ENCODE measurements at regions not wholly inside any gene's neighbourhood (a gene's known extent, or its start where the extent isn't known, plus 50 kb on each side); places are given as distances from the start of the nearest gene placed in this dataset.

- Histone ChIP-seq H3K9ac (ENCODE audit: insufficient read depth, low read length, poor library complexity, severe bottlenecking) (no peak overlapping the region), H3K27me3 (ENCODE audit: control insufficient read depth in 2 of 2, insufficient read depth in 2 of 2, low read length in 2 of 2) (no peaks in the 10 kb centered on the region), H3K36me3 (replicated peaks in 1 of 2; ENCODE audit: control insufficient read depth in 1 of 2, insufficient read depth in 2 of 2, low read length in 2 of 2) (no peaks in the 10 kb centered on the region), H2AFZ (ENCODE audit: insufficient read depth, low read depth, low read length, poor library complexity, severe bottlenecking) (no peak overlapping the region), H3K9me3 (replicated peaks in 1 of 2; ENCODE audit: control insufficient read depth in 1 of 2, insufficient read depth in 1 of 2, low read length in 2 of 2) (no peaks in the 10 kb centered on the region), H3K4me3 (replicated peaks in 1 of 3; ENCODE audit: low read depth in 2 of 3, low read length in 3 of 3) (no peak overlapping the region), H3K4me1 (ENCODE audit: control insufficient read depth in 1 of 2, insufficient read depth in 2 of 2, low read length in 2 of 2) (no peaks in the 10 kb centered on the region), H3K79me2 (ENCODE audit: insufficient read depth, low read length) (no peaks in the 10 kb centered on the region), H3K4me2 (replicated peaks; ENCODE audit: extremely low read depth, low read length, poor library complexity, severe bottlenecking) (no peak overlapping the region), H4K20me1 (ENCODE audit: insufficient read depth, low read length) (no peaks in the 10 kb centered on the region), H3K27ac (ENCODE audit: low read depth in 1 of 2, low read length in 2 of 2) (no peak overlapping the region)
- Mint-ChIP-seq H3K9me3 (peaks cover 6 to 16% (median 12%) of the 10 kb centered on the region in 7 donors), H3K4me1 (no peaks in the 10 kb centered on the region), H3K27me3 (ENCODE audit: low read depth in 3 of 3) (peaks cover 0 to 3% (median 3%) of the 10 kb centered on the region in 3 donors), H3K36me3 (no peaks in the 10 kb centered on the region), H3K4me3 (no peak overlapping the region), H3K27ac (no peak overlapping the region)
- no CpG with 5 or more reads among the region's 1 CpG for WGBS (ENCODE audit: insufficient coverage)
- intact Hi-C loops (cut with micrococcal nuclease), result no loop called here
- no peak for DNase-seq
- TF ChIP-seq CTCF (IDR thresholded peaks at IDR 0.05), result no peak
Observed at GRCh38 chr4:15142201-15142600, 139.9 kb downstream of the CPEB2 start.

GRCh38 chr4:15143551-15143950 is 141.3 kb downstream of the CPEB2 start:
- no peaks in the 10 kb centered on the region for H3K36me3 ChIP-seq (replicated peaks in 1 of 2; ENCODE audit: control insufficient read depth in 1 of 2, insufficient read depth in 2 of 2, low read length in 2 of 2)
- H3K27ac ChIP-seq (ENCODE audit: low read depth in 1 of 2, low read length in 2 of 2), result no peak overlapping the region
- no peak overlapping the region for H3K4me3 ChIP-seq (replicated peaks in 1 of 3; ENCODE audit: low read depth in 2 of 3, low read length in 3 of 3)
- no peak overlapping the region for H3K9ac ChIP-seq (ENCODE audit: insufficient read depth, low read length, poor library complexity, severe bottlenecking)
- H3K4me2 ChIP-seq (replicated peaks; ENCODE audit: extremely low read depth, low read length, poor library complexity, severe bottlenecking), result no peak overlapping the region
- no peaks in the 10 kb centered on the region for H3K79me2 ChIP-seq (ENCODE audit: insufficient read depth, low read length)
- intact Hi-C loops (cut with micrococcal nuclease), result no loop called here
- H4K20me1 ChIP-seq (ENCODE audit: insufficient read depth, low read length), result no peaks in the 10 kb centered on the region
- Mint-ChIP-seq H3K9me3 (peaks cover 0 to 14% (median 6%) of the 10 kb centered on the region in 7 donors), H3K27ac (no peak overlapping the region), H3K4me3 (no peak overlapping the region), H3K4me1 (no peaks in the 10 kb centered on the region), H3K27me3 (ENCODE audit: low read depth in 3 of 3) (peaks cover 0 to 3% (median 3%) of the 10 kb centered on the region in 3 donors), H3K36me3 (no peaks in the 10 kb centered on the region)
- DNase-seq, result no peak
- WGBS (ENCODE audit: insufficient coverage), result 88% methylated on average over 2 of the region's 2 CpGs
- H3K4me1 ChIP-seq (ENCODE audit: control insufficient read depth in 1 of 2, insufficient read depth in 2 of 2, low read length in 2 of 2), result no peaks in the 10 kb centered on the region
- no peaks in the 10 kb centered on the region for H3K9me3 ChIP-seq (replicated peaks in 1 of 2; ENCODE audit: control insufficient read depth in 1 of 2, insufficient read depth in 1 of 2, low read length in 2 of 2)
- no peaks in the 10 kb centered on the region for H3K27me3 ChIP-seq (ENCODE audit: control insufficient read depth in 2 of 2, insufficient read depth in 2 of 2, low read length in 2 of 2)
- no peak overlapping the region for H2AFZ ChIP-seq (ENCODE audit: insufficient read depth, low read depth, low read length, poor library complexity, severe bottlenecking)
- no peak for TF ChIP-seq CTCF (IDR thresholded peaks at IDR 0.05)

Data from CD14-positive monocyte (primary cell).